Keratinocyte (primary cell): ENCODE measurements at regions not wholly inside any gene's neighbourhood (a gene's known extent, or its start where the extent isn't known, plus 50 kb on each side); places are given as distances from the start of the nearest gene placed in this dataset.

ENCODE experiments used
- CTCF ChIP-seq, 3 experiments: IDR thresholded peaks in 1 of 3; conservative IDR thresholded peaks in 1 of 3; optimal IDR thresholded peaks in 1 of 3; 2 replicates in 2 of 3; 3 replicates in 1 of 3; pipeline versions ENCODE3 to v1.5.1; 2011; ENCODE audit warnings: low read length in 3 of 3, mild to moderate bottlenecking in 3 of 3, moderate library complexity in 2 of 3, control low read depth in 1 of 3, inconsistent platforms in 1 of 3; ENCODE audit not compliant: insufficient read depth in 2 of 3; ENCODE audit errors: extremely low read depth in 1 of 3
- EZH2 ChIP-seq: IDR thresholded peaks from one replicate; pipeline ENCODE4 v1.6.1; 2012; ENCODE audit warnings: inconsistent platforms, mild to moderate bottlenecking, low read length, moderate library complexity

- no peak for TF ChIP-seq CTCF (optimal IDR thresholded peaks at IDR 0.05 in 1 of 3, IDR thresholded peaks at IDR 0.05 in 1 of 3, conservative IDR thresholded peaks at IDR 0.05 in 1 of 3; ENCODE audit: extremely low read depth in 1 of 3, insufficient read depth in 2 of 3, low read length in 3 of 3)
- TF ChIP-seq EZH2, result no peak
These were observed 95.2 kb upstream of the TMCC3 start for GRCh38 chr12:94745562-94745961.
